ENCODE measurements at regions not wholly inside any gene's neighbourhood (a gene's known extent, or its start where the extent isn't known, plus 50 kb on each side); places are given as distances from the start of the nearest gene placed in this dataset.

- H3K27ac Mint-ChIP-seq (ENCODE audit: unreplicated experiment) = no peak overlapping the region
- DNase-seq (ENCODE audit: extremely low spot score, unreplicated experiment) = no peak
- no peaks in the 10 kb centered on the region for H3K27me3 Mint-ChIP-seq (ENCODE audit: unreplicated experiment)
- H3K36me3 Mint-ChIP-seq (ENCODE audit: unreplicated experiment) = no peaks in the 10 kb centered on the region
- H3K4me3 Mint-ChIP-seq (ENCODE audit: unreplicated experiment) = no peak overlapping the region
- no peaks in the 10 kb centered on the region for H3K4me1 Mint-ChIP-seq (ENCODE audit: unreplicated experiment)
- peaks cover 23% of the 10 kb centered on the region for H3K9me3 Mint-ChIP-seq (ENCODE audit: unreplicated experiment)
- TF ChIP-seq CTCF (IDR thresholded peaks at IDR 0.05) = no peak
Measured at GRCh38 chr10:131670341-131670740, 230.5 kb upstream of the PPP2R2D start.

GRCh38 chr10:131673396-131673795 is 227.4 kb upstream of the PPP2R2D start:
- H3K27ac Mint-ChIP-seq (ENCODE audit: unreplicated experiment) = no peak overlapping the region
- no peaks in the 10 kb centered on the region for H3K4me1 Mint-ChIP-seq (ENCODE audit: unreplicated experiment)
- no peaks in the 10 kb centered on the region for H3K36me3 Mint-ChIP-seq (ENCODE audit: unreplicated experiment)
- DNase-seq (ENCODE audit: extremely low spot score, unreplicated experiment) = no peak
- peaks cover 26% of the 10 kb centered on the region for H3K9me3 Mint-ChIP-seq (ENCODE audit: unreplicated experiment)
- no peak overlapping the region for H3K4me3 Mint-ChIP-seq (ENCODE audit: unreplicated experiment)
- no peak for TF ChIP-seq CTCF (IDR thresholded peaks at IDR 0.05)
- H3K27me3 Mint-ChIP-seq (ENCODE audit: unreplicated experiment) = no peaks in the 10 kb centered on the region

GRCh38 chr10:131674130-131674529 is 226.7 kb upstream of the PPP2R2D start:
- DNase-seq (ENCODE audit: extremely low spot score, unreplicated experiment) = no peak
- no peaks in the 10 kb centered on the region for H3K4me1 Mint-ChIP-seq (ENCODE audit: unreplicated experiment)

GRCh38 chr10:131675104-131675503 is 225.7 kb upstream of the PPP2R2D start:
- Mint-ChIP-seq H3K36me3 (ENCODE audit: unreplicated experiment) (no peaks in the 10 kb centered on the region), H3K27me3 (ENCODE audit: unreplicated experiment) (no peaks in the 10 kb centered on the region), H3K27ac (ENCODE audit: unreplicated experiment) (no peak overlapping the region), H3K4me1 (ENCODE audit: unreplicated experiment) (no peaks in the 10 kb centered on the region), H3K9me3 (ENCODE audit: unreplicated experiment) (peaks cover 28% of the 10 kb centered on the region), H3K4me3 (ENCODE audit: unreplicated experiment) (no peak overlapping the region)
- no peak for TF ChIP-seq CTCF (IDR thresholded peaks at IDR 0.05)
- DNase-seq (ENCODE audit: extremely low spot score, unreplicated experiment) = no peak

More at GRCh38 chr10:131674130-131674529, 226.7 kb upstream of the PPP2R2D start:
- no peak for TF ChIP-seq CTCF (IDR thresholded peaks at IDR 0.05)
- peaks cover 27% of the 10 kb centered on the region for H3K9me3 Mint-ChIP-seq (ENCODE audit: unreplicated experiment)
- no peak overlapping the region for H3K4me3 Mint-ChIP-seq (ENCODE audit: unreplicated experiment)
- no peak overlapping the region for H3K27ac Mint-ChIP-seq (ENCODE audit: unreplicated experiment)
- H3K27me3 Mint-ChIP-seq (ENCODE audit: unreplicated experiment) = no peaks in the 10 kb centered on the region
- no peaks in the 10 kb centered on the region for H3K36me3 Mint-ChIP-seq (ENCODE audit: unreplicated experiment)

GRCh38 chr10:131676046-131676799 is 224.6 kb upstream of the PPP2R2D start:
- H3K4me3 Mint-ChIP-seq (ENCODE audit: unreplicated experiment) = no peak overlapping the region
- no peaks in the 10 kb centered on the region for H3K27me3 Mint-ChIP-seq (ENCODE audit: unreplicated experiment)
- TF ChIP-seq CTCF (IDR thresholded peaks at IDR 0.05) = no peak
- H3K27ac Mint-ChIP-seq (ENCODE audit: unreplicated experiment) = no peak overlapping the region
- H3K36me3 Mint-ChIP-seq (ENCODE audit: unreplicated experiment) = no peaks in the 10 kb centered on the region
- no peaks in the 10 kb centered on the region for H3K4me1 Mint-ChIP-seq (ENCODE audit: unreplicated experiment)
- H3K9me3 Mint-ChIP-seq (ENCODE audit: unreplicated experiment) = peaks cover 24% of the 10 kb centered on the region
- DNase-seq (ENCODE audit: extremely low spot score, unreplicated experiment) = no peak

Data from osteocyte (in vitro differentiated cells).